Transverse colon (tissue), 4 donors: ENCODE measurements at regions not wholly inside any gene's neighbourhood (a gene's known extent, or its start where the extent isn't known, plus 50 kb on each side); places are given as distances from the start of the nearest gene placed in this dataset.

ENCODE experiments used
- DNase-seq: peaks from one replicate; pipeline ENCODE4 v3.0.0-alpha.2; 2019
- H3K27ac ChIP-seq, 4 donors: fragments of 200-600 bp; sonication (generic); 2 replicates each; pipeline ENCODE4 v1.5.1; 2016 to 2018; ENCODE audit warnings: inconsistent platforms in 4 of 4
- H3K27me3 ChIP-seq: fragments of 200-600 bp; sonication (generic); 2 replicates; pipeline ENCODE4 v1.5.1; 2017; ENCODE audit warnings: inconsistent platforms
- H3K36me3 ChIP-seq, 4 donors: fragments of 200-600 bp; sonication (generic); 2 replicates each; pipeline ENCODE4 v1.5.1; 2017 to 2019; ENCODE audit warnings: inconsistent platforms in 4 of 4
- H3K4me1 ChIP-seq, 4 donors: fragments of 200-600 bp; sonication (generic); 2 replicates each; pipeline ENCODE4 v1.5.1; 2017 to 2020; ENCODE audit warnings: inconsistent platforms in 4 of 4
- H3K4me3 ChIP-seq, 4 donors: fragments of 200-600 bp; sonication (generic); 1 replicate in 1 of 4; 2 replicates in 3 of 4; pipeline versions ENCODE4 v1.5.1 to v1.6.1; 2017 to 2019; ENCODE audit warnings: inconsistent platforms in 4 of 4
- H3K9me3 ChIP-seq, 2 donors: fragments of 200-600 bp; sonication (generic); 2 replicates each; pipeline ENCODE4 v1.5.1; 2017 to 2019; ENCODE audit warnings: inconsistent platforms in 2 of 2
- CTCF ChIP-seq, 5 experiments: fragments of 200-600 bp in 3 of 5; fragments of 450-650 bp in 2 of 5; sonication (generic) in 3 of 5; IDR thresholded peaks; 1 replicate in 2 of 5; 2 replicates in 3 of 5; pipeline ENCODE4 v1.5.1; 2016 to 2017; ENCODE audit warnings: antibody characterized with exemption in 5 of 5, inconsistent platforms in 3 of 5, mild to moderate bottlenecking in 2 of 5, moderate library complexity in 1 of 5
- EP300 ChIP-seq: sonication (generic); formaldehyde crosslinking; IDR thresholded peaks from one replicate; pipeline ENCODE4 v1.6.1; 2017; ENCODE audit warnings: antibody characterized with exemption, low read depth
- POLR2A ChIP-seq: fragments of 450-650 bp; IDR thresholded peaks from one replicate; pipeline ENCODE4 v1.6.1; 2016; ENCODE audit warnings: antibody characterized with exemption, mild to moderate bottlenecking, moderate library complexity
- POLR2AphosphoS5 ChIP-seq, 3 donors: sonication (generic); formaldehyde crosslinking; IDR thresholded peaks; one replicate each; pipeline ENCODE4 v1.6.1; 2016; ENCODE audit warnings: antibody characterized with exemption in 3 of 3
- WGBS, 2 donors: methylation state at CpG; one replicate each; pipeline ENCODE4 v1.1.5; 2018; ENCODE audit warnings: low coverage in 1 of 2; 5-methylcytosine and 5-hydroxymethylcytosine counted together
- in situ Hi-C, 4 donors: fragments of 200-750 bp; cut with MboI; loops; one replicate each; pipeline versions ENCODE4 v1.15.0 to v1.15.1; 2017; ENCODE audit warnings: low sequenced_read_pairs in 3 of 4, low pct_ligation_motif_present in 1 of 4, low pct_unique_long_range_greater_than_20kb in 1 of 4
- intact Hi-C: fragments of 100-400 bp; cut with DNase I; formaldehyde crosslinking; loops from one replicate; pipeline ENCODE4 v1.15.1; 2023; ENCODE audit warnings: low total_unique reads

- no peaks in the 10 kb centered on the region for H3K36me3 ChIP-seq
- H3K4me3 ChIP-seq = no peak overlapping the region
- in situ Hi-C loops = no loop called here
- no peak overlapping the region for H3K27ac ChIP-seq
- no peaks in the 10 kb centered on the region for H3K4me1 ChIP-seq
- H3K27me3 ChIP-seq = no peaks in the 10 kb centered on the region
- no peak for DNase-seq
- intact Hi-C loops = no loop called here
- TF ChIP-seq CTCF (IDR thresholded peaks at IDR 0.05) (no peak), EP300 (no peak), POLR2A (no peak), POLR2AphosphoS5 (IDR thresholded peaks at IDR 0.05) (no peak)
- WGBS, 2 donors = 67 to 89% methylated on average over 1 of the region's 1 CpG
- H3K9me3 ChIP-seq = no peaks in the 10 kb centered on the region
Measured at GRCh38 chr3:154515921-154516320, 85.9 kb upstream of the GPR149 start.

GRCh38 chr3:154510780-154511179 lies 80.8 kb upstream of the GPR149 start:
- H3K36me3 ChIP-seq = no peaks in the 10 kb centered on the region
- no peaks in the 10 kb centered on the region for H3K27me3 ChIP-seq
- no peak overlapping the region for H3K27ac ChIP-seq
- no peaks in the 10 kb centered on the region for H3K9me3 ChIP-seq
- DNase-seq = no peak
- no peak overlapping the region for H3K4me3 ChIP-seq
- in situ Hi-C loops = no loop called here
- 80% methylated on average over 1 to 2 of the region's 2 CpGs for WGBS, 2 donors
- intact Hi-C loops = no loop called here
- TF ChIP-seq POLR2A (no peak), POLR2AphosphoS5 (IDR thresholded peaks at IDR 0.05) (no peak), EP300 (no peak), CTCF (IDR thresholded peaks at IDR 0.05) (no peak)
- no peaks in the 10 kb centered on the region for H3K4me1 ChIP-seq

GRCh38 chr3:154507727-154508126 lies 77.7 kb upstream of the GPR149 start:
- in situ Hi-C loops = no loop called here
- no peaks in the 10 kb centered on the region for H3K9me3 ChIP-seq
- no peaks in the 10 kb centered on the region for H3K27me3 ChIP-seq
- no peak for TF ChIP-seq POLR2A
- intact Hi-C loops = no loop called here
- no peak for DNase-seq
- H3K36me3 ChIP-seq = no peaks in the 10 kb centered on the region
- no peaks in the 10 kb centered on the region for H3K4me1 ChIP-seq
- WGBS, 2 donors = 73 to 85% methylated on average over 2 of the region's 2 CpGs
- H3K4me3 ChIP-seq = no peak overlapping the region
- no peak overlapping the region for H3K27ac ChIP-seq

- TF ChIP-seq EP300 (no peak), POLR2A (no peak), CTCF (IDR thresholded peaks at IDR 0.05) (no peak)
- DNase-seq = no peak
- H3K4me3 ChIP-seq = no peak overlapping the region
Measured at GRCh38 chr3:154496978-154497377, 67.0 kb upstream of the GPR149 start.

GRCh38 chr3:154496540-154496939 lies 66.5 kb upstream of the GPR149 start:
- intact Hi-C loops = no loop called here
- no peak for TF ChIP-seq CTCF (IDR thresholded peaks at IDR 0.05)
- TF ChIP-seq EP300 = no peak
- TF ChIP-seq POLR2AphosphoS5 (IDR thresholded peaks at IDR 0.05) = no peak
- TF ChIP-seq POLR2A = no peak
- WGBS, 2 donors = 92 to 100% methylated on average over 2 of the region's 2 CpGs
- in situ Hi-C loops = no loop called here
- Histone ChIP-seq H3K9me3 (no peaks in the 10 kb centered on the region), H3K27ac (no peak overlapping the region), H3K4me1 (no peaks in the 10 kb centered on the region), H3K27me3 (no peaks in the 10 kb centered on the region), H3K4me3 (no peak overlapping the region), H3K36me3 (no peaks in the 10 kb centered on the region)
- no peak for DNase-seq

More at GRCh38 chr3:154496978-154497377, 67.0 kb upstream of the GPR149 start:
- Histone ChIP-seq H3K27ac (no peak overlapping the region), H3K36me3 (no peaks in the 10 kb centered on the region), H3K27me3 (no peaks in the 10 kb centered on the region), H3K4me1 (no peaks in the 10 kb centered on the region), H3K9me3 (no peaks in the 10 kb centered on the region)
- intact Hi-C loops (no loop called here), in situ Hi-C loops (no loop called here)
- 81 to 88% methylated on average over 2 of the region's 2 CpGs for WGBS, 2 donors
